ENCODE measurements at regions not wholly inside any gene's neighbourhood (a gene's known extent, or its start where the extent isn't known, plus 50 kb on each side); places are given as distances from the start of the nearest gene placed in this dataset.

DNA sequence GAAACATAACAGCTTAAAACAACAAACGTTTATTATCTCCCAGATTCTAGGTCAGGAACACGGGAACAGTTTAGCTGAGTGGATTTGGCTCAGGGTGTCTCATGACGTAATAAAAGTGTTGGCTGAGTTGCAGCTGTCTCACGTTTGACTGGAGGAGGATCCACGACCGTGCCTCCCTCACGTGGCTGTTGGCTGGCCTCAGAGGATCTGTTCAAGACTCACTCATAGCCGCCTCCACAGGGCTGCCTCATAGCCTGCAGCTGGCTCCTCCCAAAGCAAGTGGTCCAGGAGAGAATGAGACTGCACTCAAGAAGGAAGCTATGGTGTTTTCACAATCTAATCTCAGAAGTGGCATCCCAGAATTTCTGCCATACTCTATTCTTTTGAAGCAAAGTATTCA lies 167.1 kb downstream of the RPRM start:
- no peaks in the 10 kb centered on the region for H3K4me1 ChIP-seq (ENCODE audit: control insufficient read depth in 1 of 2, insufficient read depth in 1 of 2, low read depth in 1 of 2, low read length in 1 of 2)
- H3K9me3 ChIP-seq, result no peaks in the 10 kb centered on the region
- TF ChIP-seq, protein P1, sequence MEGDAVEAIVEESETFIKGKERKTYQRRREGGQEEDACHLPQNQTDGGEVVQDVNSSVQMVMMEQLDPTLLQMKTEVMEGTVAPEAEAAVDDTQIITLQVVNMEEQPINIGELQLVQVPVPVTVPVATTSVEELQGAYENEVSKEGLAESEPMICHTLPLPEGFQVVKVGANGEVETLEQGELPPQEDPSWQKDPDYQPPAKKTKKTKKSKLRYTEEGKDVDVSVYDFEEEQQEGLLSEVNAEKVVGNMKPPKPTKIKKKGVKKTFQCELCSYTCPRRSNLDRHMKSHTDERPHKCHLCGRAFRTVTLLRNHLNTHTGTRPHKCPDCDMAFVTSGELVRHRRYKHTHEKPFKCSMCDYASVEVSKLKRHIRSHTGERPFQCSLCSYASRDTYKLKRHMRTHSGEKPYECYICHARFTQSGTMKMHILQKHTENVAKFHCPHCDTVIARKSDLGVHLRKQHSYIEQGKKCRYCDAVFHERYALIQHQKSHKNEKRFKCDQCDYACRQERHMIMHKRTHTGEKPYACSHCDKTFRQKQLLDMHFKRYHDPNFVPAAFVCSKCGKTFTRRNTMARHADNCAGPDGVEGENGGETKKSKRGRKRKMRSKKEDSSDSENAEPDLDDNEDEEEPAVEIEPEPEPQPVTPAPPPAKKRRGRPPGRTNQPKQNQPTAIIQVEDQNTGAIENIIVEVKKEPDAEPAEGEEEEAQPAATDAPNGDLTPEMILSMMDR (IDR thresholded peaks at IDR 0.05), result no peak
- H3K4me3 ChIP-seq (ENCODE audit: low read depth in 1 of 2, low read length in 1 of 2), result no peak overlapping the region
- no peak overlapping the region for H3K27ac ChIP-seq
- H3K36me3 ChIP-seq, result no peaks in the 10 kb centered on the region
- no peaks in the 10 kb centered on the region for H3K27me3 ChIP-seq

DNA sequence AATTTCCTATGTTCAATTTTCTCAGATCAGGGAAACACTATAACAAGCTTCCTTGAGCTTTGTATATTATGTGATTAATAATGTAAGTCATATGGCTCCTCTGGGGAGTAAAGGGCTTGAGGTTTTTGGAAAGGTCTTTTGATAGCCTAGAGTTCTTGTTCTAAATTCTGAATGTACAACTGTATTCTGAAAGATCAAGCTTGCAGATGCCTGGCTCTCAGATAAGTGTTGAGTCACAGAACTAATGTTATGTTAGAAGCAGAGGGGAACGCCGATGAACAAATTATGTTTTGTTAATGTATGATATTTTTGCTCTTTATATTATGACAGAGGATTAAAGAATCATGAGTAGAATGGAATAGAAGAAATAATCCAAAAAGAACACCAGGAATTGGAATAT lies 170.1 kb downstream of the RPRM start:
- H3K27me3 ChIP-seq, result no peaks in the 10 kb centered on the region
- TF ChIP-seq, protein P1 (IDR thresholded peaks at IDR 0.05), result no peak
- H3K9me3 ChIP-seq, result no peaks in the 10 kb centered on the region
- H3K4me1 ChIP-seq (ENCODE audit: control insufficient read depth in 1 of 2, insufficient read depth in 1 of 2, low read depth in 1 of 2, low read length in 1 of 2), result no peaks in the 10 kb centered on the region
- H3K4me3 ChIP-seq (ENCODE audit: low read depth in 1 of 2, low read length in 1 of 2), result no peak overlapping the region
- H3K36me3 ChIP-seq, result no peaks in the 10 kb centered on the region
- no peak overlapping the region for H3K27ac ChIP-seq

DNA sequence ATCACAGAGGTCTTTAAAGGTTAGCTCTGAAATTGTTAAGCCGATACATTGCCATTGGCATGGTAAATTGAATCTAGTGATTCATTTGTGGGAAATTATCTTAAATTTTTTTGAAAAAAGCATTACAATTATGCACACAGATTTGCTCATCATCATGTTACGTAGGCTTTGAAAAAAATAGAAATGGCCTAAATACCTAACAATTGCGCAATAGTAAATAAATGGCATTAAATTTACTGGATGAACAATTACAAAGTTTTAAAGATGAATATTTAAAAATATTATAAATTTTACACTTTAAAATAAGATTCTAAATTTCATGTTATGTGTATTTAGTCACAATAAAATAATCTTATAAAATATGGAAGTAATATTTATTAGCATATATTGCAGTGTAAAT lies 171.3 kb downstream of the RPRM start:
- Histone ChIP-seq H3K9me3 (no peaks in the 10 kb centered on the region), H3K4me1 (ENCODE audit: control insufficient read depth in 1 of 2, insufficient read depth in 1 of 2, low read depth in 1 of 2, low read length in 1 of 2) (no peaks in the 10 kb centered on the region), H3K27me3 (no peaks in the 10 kb centered on the region), H3K4me3 (ENCODE audit: low read depth in 1 of 2, low read length in 1 of 2) (no peak overlapping the region), H3K27ac (no peak overlapping the region), H3K36me3 (no peaks in the 10 kb centered on the region)
- TF ChIP-seq, protein P1 (IDR thresholded peaks at IDR 0.05), result no peak

DNA sequence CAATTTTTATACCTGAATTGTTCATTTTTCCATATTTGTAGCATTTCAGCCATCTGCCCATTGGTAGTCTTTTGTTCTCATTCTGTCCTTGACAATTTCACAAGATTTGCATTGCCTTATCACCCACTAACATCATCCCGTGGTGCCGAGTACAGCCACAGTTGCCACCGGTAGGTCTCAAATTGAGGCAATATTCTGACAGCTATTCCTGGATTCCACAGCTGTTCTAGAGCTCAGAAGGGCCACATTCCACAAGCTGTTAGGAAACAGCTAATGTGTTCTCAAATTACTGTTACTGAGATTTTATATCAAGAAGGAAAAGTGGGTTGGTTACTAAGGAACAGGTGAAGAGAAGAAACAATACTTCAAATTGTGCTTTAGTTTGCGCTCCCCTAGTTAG lies 178.8 kb downstream of the RPRM start:
- no peaks in the 10 kb centered on the region for H3K9me3 ChIP-seq
- H3K27me3 ChIP-seq, result no peaks in the 10 kb centered on the region
- no peaks in the 10 kb centered on the region for H3K36me3 ChIP-seq
- TF ChIP-seq, protein P1 (IDR thresholded peaks at IDR 0.05), result no peak
- no peak overlapping the region for H3K4me3 ChIP-seq (ENCODE audit: low read depth in 1 of 2, low read length in 1 of 2)
- H3K27ac ChIP-seq, result no peak overlapping the region
- H3K4me1 ChIP-seq (ENCODE audit: control insufficient read depth in 1 of 2, insufficient read depth in 1 of 2, low read depth in 1 of 2, low read length in 1 of 2), result no peaks in the 10 kb centered on the region

DNA sequence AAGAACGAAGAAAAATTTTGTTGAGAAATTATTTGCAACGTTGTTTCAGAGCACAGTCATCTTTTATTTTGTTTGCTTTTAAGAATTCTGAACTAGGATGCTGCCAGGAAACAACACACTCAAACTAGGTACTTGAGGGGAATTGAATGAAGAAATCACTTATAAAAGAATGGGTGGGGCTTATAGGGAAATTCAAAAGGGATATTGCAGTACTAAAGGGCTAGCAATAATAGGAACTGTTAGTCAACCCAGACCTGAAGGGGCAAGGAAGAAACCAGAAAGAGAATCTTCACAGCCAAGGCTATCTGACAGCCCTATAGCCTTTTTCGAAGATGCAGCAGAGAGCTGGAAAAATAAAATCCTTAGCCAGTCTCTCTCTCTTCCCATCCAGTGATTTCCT lies 179.3 kb downstream of the RPRM start:
- Histone ChIP-seq H3K4me3 (ENCODE audit: low read depth in 1 of 2, low read length in 1 of 2) (no peak overlapping the region), H3K36me3 (no peaks in the 10 kb centered on the region), H3K4me1 (ENCODE audit: control insufficient read depth in 1 of 2, insufficient read depth in 1 of 2, low read depth in 1 of 2, low read length in 1 of 2) (no peaks in the 10 kb centered on the region), H3K27ac (no peak overlapping the region), H3K9me3 (no peaks in the 10 kb centered on the region), H3K27me3 (no peaks in the 10 kb centered on the region)
- TF ChIP-seq, protein P1 (IDR thresholded peaks at IDR 0.05), result no peak

DNA sequence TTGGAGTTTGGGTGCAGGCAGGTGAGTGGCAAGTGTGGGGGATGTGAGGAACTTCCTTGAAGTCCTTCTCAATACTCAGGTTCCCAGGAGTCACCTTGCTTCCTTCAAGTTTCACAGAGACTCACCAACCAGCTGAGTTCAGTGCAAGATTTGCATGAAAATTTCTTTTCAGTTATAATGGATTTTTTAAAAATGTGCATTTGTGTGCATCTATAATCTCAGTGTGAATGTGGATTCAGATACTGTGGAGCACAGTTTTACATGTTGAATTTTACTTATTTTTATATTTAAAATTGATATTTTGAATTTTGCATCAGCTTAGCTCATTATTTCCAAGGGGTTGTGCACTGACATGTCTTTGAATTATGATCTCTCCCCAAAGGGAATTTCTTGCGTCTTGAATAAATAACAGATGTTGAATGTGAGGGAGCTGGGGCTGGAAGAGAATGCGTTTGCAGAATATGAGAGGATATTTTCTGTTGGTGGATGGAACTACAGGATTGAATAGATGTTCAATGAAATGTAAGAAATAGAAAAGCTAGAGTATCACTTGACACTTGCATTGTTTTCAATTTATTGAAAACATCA lies 184.3 kb downstream of the RPRM start:
- Histone ChIP-seq H3K4me3 (ENCODE audit: low read depth in 1 of 2, low read length in 1 of 2) (no peak overlapping the region), H3K27me3 (no peaks in the 10 kb centered on the region), H3K36me3 (no peaks in the 10 kb centered on the region), H3K4me1 (ENCODE audit: control insufficient read depth in 1 of 2, insufficient read depth in 1 of 2, low read depth in 1 of 2, low read length in 1 of 2) (no peaks in the 10 kb centered on the region), H3K9me3 (no peaks in the 10 kb centered on the region), H3K27ac (no peak overlapping the region)
- TF ChIP-seq, protein P1 (IDR thresholded peaks at IDR 0.05), result no peak

All from neutrophil (primary cell).